SK-MEL-5 (cell line): ENCODE measurements at regions not wholly inside any gene's neighbourhood (a gene's known extent, or its start where the extent isn't known, plus 50 kb on each side); places are given as distances from the start of the nearest gene placed in this dataset.
"Not testable (repeated sequence)": the region's sequence is repeated elsewhere in the genome, so short reads cannot be mapped to it uniquely, and the experiment has no call there.

ENCODE experiments used
- DNase-seq: peaks from one replicate; pipeline ENCODE4 v3.0.0-alpha.2; 2016; ENCODE audit warnings: low read depth, low spot score
- in situ Hi-C: cut with HindIII; loops from 2 replicates; pipeline ENCODE4 v1.10.0; 2016; ENCODE audit warnings: low sequenced_read_pairs, high pct_unique_total_duplicates, low pct_unique_long_range_greater_than_20kb

DNA sequence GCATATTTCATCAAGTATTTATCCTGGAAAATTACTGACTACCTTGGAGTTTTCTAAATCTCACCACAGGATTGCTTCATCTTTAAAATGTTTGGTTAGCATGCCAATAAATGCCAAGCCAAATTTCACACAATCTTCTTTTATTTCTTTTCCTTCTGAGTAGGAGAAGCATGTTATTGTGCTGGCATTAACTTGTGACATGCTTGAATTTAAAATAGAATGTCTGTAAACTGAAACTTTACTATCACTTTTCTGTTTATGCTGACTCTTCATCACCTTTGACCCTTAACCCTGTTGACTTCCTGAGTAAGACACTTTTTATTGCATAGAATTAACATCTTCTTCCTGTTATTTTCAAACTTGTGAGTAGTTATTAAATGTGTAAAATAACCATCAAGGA, 56.2 kb upstream of the LRRTM4 start:
- DNase-seq: peak; percentile 73
- in situ Hi-C loops: no loop called here

- in situ Hi-C loops: no loop called here
- DNase-seq: peak; percentile 66
Measured at GRCh38 chr2:77579076-77579769, 57.0 kb upstream of the LRRTM4 start.

DNA sequence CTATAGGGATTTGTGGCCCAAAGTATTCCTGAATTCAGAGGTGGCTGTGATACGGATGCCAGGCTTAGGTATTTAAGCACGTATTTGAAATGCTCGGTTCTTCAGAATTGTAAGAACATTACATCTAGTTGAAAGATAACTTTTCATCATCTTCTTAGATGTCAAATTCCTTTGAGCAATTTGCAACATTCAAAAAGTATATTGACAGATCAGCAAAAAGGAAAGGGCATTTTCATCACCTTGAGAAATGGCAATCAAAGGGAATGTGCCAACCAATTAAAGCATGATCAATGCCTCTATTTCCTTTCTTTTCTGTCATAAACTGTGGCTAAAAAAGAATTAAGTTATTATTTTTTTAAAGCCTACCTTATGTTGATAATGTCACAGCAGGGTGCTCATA, 66.3 kb upstream of the LRRTM4 start:
- in situ Hi-C loops: no loop called here
- no peak for DNase-seq

DNA sequence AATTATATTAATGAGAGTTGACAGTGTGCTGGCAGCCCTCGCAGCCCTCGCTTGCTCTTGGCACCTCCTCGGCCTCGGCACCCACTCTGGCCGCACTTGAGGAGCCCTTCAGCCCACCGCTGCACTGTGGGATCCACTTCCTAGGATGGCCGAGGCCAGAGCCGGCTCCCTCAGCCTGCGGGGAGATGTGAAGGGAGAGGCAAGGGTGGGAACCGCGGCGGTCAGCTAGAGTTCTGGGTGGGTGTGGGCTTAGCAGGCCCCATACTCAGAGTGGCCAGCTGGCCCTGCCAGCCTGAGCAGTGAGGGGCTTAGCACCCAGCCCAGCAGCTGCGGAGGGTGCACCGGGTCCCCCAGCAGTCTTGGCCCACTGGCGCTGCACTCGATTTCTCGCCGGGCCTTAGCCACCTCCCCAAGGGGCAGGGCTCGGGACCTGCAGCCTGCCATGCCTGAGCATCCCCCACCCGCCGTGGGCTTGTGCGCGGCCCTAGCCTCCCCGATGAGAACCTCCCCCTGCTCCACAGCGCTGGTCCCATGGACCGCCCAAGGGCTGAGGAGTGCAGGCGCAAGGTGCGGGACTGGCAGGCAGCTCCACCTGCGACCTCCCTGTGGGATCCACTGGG, 68.2 kb upstream of the LRRTM4 start:
- DNase-seq: no peak
- in situ Hi-C loops: no loop called here

DNA sequence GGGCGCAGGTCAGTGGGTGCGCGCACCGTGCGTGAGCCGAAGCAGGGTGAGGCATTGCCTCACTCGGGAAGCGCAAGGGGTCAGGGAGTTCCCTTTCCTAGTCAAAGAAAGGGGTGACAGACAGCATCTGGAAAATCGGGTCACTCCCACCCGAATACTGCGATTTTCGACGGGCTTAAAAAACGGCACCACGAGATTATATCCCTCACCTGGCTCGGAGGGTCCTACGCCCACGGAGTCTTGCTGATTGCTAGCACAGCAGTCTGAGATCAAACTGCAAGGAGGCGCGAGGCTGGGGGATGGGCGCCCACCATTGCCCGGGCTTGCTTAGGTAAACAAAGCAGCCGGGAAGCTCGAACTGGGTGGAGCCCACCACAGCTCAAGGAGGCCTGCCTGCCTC, 70.8 kb upstream of the LRRTM4 start:
- in situ Hi-C loops, DNase-seq: not testable (repeated sequence)

- no peak for DNase-seq
Measured at GRCh38 chr2:77602771-77603170, 80.6 kb upstream of the LRRTM4 start.

GRCh38 chr2:77604953-77605929, 83.1 kb upstream of the LRRTM4 start:
- DNase-seq: no peak
- in situ Hi-C loops: no loop called here

More at GRCh38 chr2:77602771-77603170, 80.6 kb upstream of the LRRTM4 start:
- in situ Hi-C loops: no loop called here

DNA sequence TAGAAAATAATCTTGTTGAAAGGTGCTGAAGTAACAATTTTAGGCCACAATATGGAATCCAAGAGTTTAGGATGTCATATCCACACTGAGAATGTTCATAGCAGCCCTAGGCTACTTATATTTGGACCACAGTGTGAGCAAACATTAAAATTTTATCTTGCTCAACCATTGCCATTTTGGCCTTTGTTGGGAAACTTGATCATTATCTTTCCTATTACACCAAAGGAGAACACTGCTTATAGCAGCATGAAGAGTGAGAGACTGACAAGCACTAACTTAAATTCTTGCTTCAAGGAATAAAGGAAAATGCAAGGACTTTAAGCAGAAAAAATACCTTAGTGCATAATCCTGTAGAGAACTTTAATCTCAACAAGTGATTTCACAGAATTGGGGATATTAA, 86.3 kb upstream of the LRRTM4 start:
- no peak for DNase-seq
- in situ Hi-C loops: no loop called here

GRCh38 chr2:77629539-77629938, 107.4 kb upstream of the LRRTM4 start:
- DNase-seq: no peak
- in situ Hi-C loops: no loop called here

DNA sequence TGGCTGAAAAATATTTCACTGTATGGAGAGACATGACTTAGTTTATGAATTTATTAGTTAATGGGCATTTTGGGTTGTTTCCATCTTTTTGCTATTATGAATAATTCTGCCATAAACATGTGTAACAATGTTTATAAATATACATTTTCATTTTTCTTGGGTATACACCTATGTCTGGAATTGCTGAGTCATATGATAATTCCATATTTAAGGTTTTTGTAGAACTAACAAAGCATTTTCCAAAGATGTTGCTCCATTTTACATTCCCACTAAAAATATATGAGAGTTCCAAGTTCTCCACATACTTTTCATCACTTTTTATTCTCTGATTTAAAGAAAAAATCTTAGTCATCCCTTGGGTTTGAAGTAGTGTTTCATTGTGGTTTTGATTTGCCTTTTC, 108.8 kb upstream of the LRRTM4 start:
- in situ Hi-C loops: no loop called here
- DNase-seq: no peak

DNA sequence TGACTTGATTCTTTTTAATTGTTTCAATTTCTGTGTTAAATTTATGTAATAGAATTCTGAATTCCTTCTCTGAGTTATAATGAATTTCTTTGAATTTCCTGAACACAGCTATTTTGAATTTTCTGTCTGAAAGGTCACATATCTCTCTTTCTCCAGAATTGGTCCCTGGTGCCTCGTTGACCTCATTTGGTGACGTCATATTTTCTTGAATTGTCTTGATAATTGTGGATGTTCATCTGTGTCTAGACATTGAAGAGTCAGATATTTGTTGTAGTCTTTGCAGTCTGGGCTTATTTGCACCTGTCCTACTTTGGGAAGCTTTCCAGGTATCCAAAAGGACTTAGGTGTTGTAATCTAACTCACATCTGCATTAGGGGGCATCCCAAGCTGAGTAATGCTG, 111.4 kb upstream of the LRRTM4 start:
- in situ Hi-C loops: no loop called here
- no peak for DNase-seq

DNA sequence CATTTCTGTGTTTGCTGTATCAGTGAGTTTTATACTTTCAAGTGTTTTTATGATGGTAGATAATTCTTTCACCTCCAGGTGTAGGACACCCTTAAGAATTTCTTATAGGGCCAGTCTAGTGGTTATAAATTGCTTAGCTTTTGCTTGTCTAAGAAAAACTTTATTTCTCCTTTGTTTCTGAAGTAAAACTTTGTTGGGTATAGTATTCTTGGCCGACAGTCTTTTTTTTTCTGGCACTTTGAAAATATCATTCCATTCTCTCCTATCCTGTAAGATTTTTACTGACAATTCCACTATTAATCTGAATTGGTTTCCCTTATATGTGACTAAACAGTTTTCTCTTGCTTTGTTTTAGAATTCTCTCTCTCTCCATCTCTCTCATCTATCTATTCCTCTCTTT, 118.7 kb upstream of the LRRTM4 start:
- no peak for DNase-seq
- in situ Hi-C loops: no loop called here

- DNase-seq: no peak
- in situ Hi-C loops: no loop called here
Measured at GRCh38 chr2:77642339-77642738, 120.2 kb upstream of the LRRTM4 start.

DNA sequence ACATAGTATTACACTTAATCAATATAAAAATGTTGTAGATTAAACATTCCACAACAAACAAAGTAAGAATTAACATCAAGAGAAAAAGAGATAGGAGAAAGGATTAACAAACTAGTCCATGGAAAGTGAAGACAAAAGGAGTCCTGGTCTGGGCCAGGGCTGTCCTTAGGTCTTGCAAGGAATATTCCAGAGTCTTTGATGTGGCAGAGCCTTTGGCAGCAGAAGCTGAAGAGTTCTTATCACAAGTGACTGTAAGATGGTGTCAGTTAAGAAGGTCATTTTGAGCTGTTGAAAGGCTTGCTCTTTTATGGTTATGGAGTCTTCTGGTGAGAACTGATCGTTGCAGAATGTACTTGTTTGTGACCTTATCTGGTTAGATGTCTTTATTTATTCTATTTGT, 127.7 kb upstream of the LRRTM4 start:
- DNase-seq: no peak
- in situ Hi-C loops: no loop called here

- in situ Hi-C loops: no loop called here
- DNase-seq: no peak
Measured at GRCh38 chr2:77652499-77652898, 130.3 kb upstream of the LRRTM4 start.

GRCh38 chr2:77664491-77664890, 142.3 kb upstream of the LRRTM4 start:
- in situ Hi-C loops: no loop called here

DNA sequence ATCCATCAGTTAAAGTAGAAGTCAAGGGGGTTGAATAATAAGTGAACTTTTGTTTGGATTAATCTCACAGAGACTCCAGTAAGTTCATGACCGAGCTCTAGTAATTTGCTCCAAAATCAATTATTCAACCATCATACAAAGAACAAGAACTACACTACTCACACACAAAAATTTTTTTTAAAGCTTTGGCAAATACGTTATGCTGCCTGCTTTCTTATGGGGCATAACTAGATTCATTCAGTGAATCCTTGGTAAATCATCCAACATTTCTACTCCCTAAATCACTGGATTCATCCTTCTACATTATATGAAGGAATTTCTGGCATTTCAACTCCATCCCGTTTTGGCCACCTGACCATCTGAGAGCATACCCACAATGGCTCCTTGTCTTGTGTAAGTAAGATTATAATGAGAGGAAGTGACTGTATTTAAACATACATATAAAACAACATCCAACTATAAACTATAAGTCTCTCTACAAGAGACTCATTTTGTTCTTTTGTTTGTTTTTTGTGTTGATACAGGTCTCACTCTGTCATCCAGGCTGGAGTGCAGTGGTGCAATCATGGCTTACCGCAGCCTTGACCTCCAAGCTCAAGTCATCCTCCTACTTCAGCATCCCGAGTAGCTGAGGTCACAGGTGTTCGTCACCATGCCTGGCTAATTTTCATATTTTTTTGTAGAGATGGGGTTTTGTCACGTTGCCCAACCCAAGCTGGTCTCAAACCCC, 144.2 kb upstream of the LRRTM4 start:
- DNase-seq: peak; percentile 60
- in situ Hi-C loops: no loop called here

More at GRCh38 chr2:77664491-77664890, 142.3 kb upstream of the LRRTM4 start:
- DNase-seq: no peak
